Breast epithelium (tissue), 4 donors: ENCODE measurements at regions not wholly inside any gene's neighbourhood (a gene's known extent, or its start where the extent isn't known, plus 50 kb on each side); places are given as distances from the start of the nearest gene placed in this dataset.

ENCODE experiments used
- DNase-seq, 2 donors: peaks; one replicate each; pipeline ENCODE4 v3.0.0-alpha.2; 2019; ENCODE audit warnings: low spot score in 2 of 2
- H3K27ac ChIP-seq, 2 donors: fragments of 200-600 bp; sonication (generic) in 1 of 2; one replicate each; pipeline ENCODE4 v1.5.1; 2016 to 2019; ENCODE audit warnings: mild to moderate bottlenecking in 1 of 2
- H3K27me3 ChIP-seq, 2 donors: fragments of 200-600 bp; sonication (generic) in 1 of 2; one replicate each; pipeline versions ENCODE4 v1.5.1 to v1.6.0; 2017 to 2019; ENCODE audit warnings: control low read depth in 1 of 2, mild to moderate bottlenecking in 1 of 2
- H3K36me3 ChIP-seq: fragments of 200-600 bp; one replicate; pipeline ENCODE4 v1.5.1; 2019
- H3K4me1 ChIP-seq, 2 donors: fragments of 200-600 bp; sonication (generic); one replicate each; pipeline ENCODE4 v1.5.1; 2016 to 2019; ENCODE audit warnings: control low read depth in 1 of 2
- H3K4me3 ChIP-seq, 3 donors: fragments of 200-600 bp; sonication (generic); 1 replicate in 2 of 3; 2 replicates in 1 of 3; pipeline ENCODE4 v1.5.1; 2016 to 2019; ENCODE audit warnings: mild to moderate bottlenecking in 3 of 3, moderate library complexity in 2 of 3
- H3K9me3 ChIP-seq, 2 donors: fragments of 200-600 bp; sonication (generic) in 1 of 2; one replicate each; pipeline ENCODE4 v1.5.1; 2016 to 2019; ENCODE audit warnings: control low read depth in 1 of 2
- POLR2A ChIP-seq: fragments of 450-650 bp; IDR thresholded peaks from one replicate; pipeline ENCODE4 v1.6.1; 2016; ENCODE audit warnings: antibody characterized with exemption, mild to moderate bottlenecking, moderate library complexity
- POLR2AphosphoS5 ChIP-seq, 3 donors: sonication (generic); formaldehyde crosslinking; IDR thresholded peaks; one replicate each; pipeline ENCODE4 v1.6.1; 2017; ENCODE audit warnings: antibody characterized with exemption in 3 of 3
- intact Hi-C: fragments of 100-400 bp; cut with DNase I; formaldehyde crosslinking; loops from one replicate; pipeline ENCODE4 v1.15.1; 2023; ENCODE audit warnings: low total_unique reads
- TF ChIP-seq, protein P1 (sequence below), 3 donors: fragments of 450-650 bp; IDR thresholded peaks; one replicate each; pipeline ENCODE4 v1.5.1; 2016 to 2017; ENCODE audit warnings: antibody characterized with exemption in 3 of 3, mild to moderate bottlenecking in 3 of 3, moderate library complexity in 3 of 3

DNA sequence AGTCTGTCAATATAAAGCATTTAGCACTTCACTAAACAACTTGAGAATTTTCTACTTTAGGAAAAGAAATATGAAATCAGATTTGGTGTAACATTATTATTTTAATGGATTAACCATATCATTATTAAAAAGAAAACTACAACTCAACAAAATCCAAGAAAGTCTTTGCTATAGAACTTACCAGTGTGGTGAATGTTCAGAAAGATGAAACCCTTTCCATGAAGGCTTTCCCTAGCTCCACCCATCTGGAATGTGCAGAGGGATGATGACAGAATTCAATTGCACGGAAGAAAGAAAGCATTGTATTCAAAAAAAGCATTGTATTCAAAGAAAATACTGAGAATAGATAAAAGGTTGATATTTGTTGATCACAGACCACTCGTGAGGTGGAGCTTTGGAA is 328.6 kb upstream of the NUDT12 start:
- intact Hi-C loops, result no loop called here
- Histone ChIP-seq H3K9me3 (no peaks in the 10 kb centered on the region), H3K4me1 (no peaks in the 10 kb centered on the region), H3K36me3 (no peaks in the 10 kb centered on the region), H3K4me3 (no peak overlapping the region), H3K27ac (no peak overlapping the region), H3K27me3 (no peaks in the 10 kb centered on the region)
- no peak for TF ChIP-seq POLR2A
- TF ChIP-seq POLR2AphosphoS5 (IDR thresholded peaks at IDR 0.05), result no peak
- TF ChIP-seq, protein P1, sequence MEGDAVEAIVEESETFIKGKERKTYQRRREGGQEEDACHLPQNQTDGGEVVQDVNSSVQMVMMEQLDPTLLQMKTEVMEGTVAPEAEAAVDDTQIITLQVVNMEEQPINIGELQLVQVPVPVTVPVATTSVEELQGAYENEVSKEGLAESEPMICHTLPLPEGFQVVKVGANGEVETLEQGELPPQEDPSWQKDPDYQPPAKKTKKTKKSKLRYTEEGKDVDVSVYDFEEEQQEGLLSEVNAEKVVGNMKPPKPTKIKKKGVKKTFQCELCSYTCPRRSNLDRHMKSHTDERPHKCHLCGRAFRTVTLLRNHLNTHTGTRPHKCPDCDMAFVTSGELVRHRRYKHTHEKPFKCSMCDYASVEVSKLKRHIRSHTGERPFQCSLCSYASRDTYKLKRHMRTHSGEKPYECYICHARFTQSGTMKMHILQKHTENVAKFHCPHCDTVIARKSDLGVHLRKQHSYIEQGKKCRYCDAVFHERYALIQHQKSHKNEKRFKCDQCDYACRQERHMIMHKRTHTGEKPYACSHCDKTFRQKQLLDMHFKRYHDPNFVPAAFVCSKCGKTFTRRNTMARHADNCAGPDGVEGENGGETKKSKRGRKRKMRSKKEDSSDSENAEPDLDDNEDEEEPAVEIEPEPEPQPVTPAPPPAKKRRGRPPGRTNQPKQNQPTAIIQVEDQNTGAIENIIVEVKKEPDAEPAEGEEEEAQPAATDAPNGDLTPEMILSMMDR (IDR thresholded peaks at IDR 0.05), result no peak
- DNase-seq, result no peak

DNA sequence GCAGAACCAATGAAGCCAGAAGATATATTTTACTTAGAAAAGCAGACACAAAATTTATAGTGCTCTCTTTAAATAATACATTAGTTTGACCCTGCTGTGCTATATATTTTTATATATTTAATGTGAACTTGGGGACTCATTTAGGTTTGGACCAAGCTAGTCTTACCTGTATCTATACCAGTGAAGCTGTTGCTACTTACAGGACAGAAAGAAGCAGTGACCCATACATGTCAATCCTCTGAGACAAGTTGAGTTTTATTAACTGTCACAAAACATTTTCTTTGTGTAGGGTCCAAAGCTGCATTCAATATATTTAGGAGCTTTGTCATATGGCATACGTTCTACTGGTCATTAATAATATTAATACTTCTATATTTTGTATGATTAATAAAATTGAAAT is 327.7 kb upstream of the NUDT12 start:
- no peak overlapping the region for H3K27ac ChIP-seq
- no peak for TF ChIP-seq POLR2A
- TF ChIP-seq, protein P1 (IDR thresholded peaks at IDR 0.05), result no peak
- TF ChIP-seq POLR2AphosphoS5 (IDR thresholded peaks at IDR 0.05), result no peak
- no peaks in the 10 kb centered on the region for H3K4me1 ChIP-seq
- no peak for DNase-seq
- intact Hi-C loops, result no loop called here
- no peak overlapping the region for H3K4me3 ChIP-seq
- no peaks in the 10 kb centered on the region for H3K9me3 ChIP-seq
- H3K36me3 ChIP-seq, result no peaks in the 10 kb centered on the region
- no peaks in the 10 kb centered on the region for H3K27me3 ChIP-seq

DNA sequence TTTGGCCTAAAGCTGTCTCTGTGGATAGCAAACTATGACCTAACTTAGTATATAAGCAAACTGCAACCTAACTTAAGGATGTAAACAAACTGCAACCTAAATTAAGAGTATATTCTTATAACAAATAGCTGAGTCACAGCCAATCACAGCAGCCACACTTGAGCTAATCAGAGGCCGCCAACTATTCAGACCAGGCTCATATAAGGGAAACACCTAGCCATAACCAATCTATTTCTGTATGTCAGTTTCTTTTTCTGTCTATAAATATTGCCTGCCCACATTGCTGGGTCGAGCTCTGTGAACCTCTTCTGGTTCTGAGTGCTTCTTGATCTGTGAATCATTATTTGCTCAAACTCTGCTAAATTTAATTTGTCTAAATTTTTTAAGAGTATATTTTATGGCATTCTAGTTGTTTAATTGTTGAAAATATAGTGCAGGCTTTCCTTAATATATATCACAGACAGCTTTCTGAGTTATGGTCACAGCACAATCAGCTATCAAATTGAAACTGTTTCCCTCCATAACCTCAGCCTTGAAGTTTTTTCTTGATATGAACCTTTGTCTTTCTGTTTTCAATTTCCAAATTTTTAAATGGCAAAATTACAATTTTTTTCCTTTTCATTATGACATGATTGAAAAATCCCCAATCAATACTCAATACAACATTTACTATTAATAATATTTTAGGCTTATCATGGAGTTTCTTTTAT is 327.1 kb upstream of the NUDT12 start:
- no peak overlapping the region for H3K4me3 ChIP-seq
- H3K9me3 ChIP-seq, result no peaks in the 10 kb centered on the region
- no peak for TF ChIP-seq POLR2A
- TF ChIP-seq, protein P1 (IDR thresholded peaks at IDR 0.05), result no peak
- TF ChIP-seq POLR2AphosphoS5 (IDR thresholded peaks at IDR 0.05), result no peak
- intact Hi-C loops, result no loop called here
- H3K27ac ChIP-seq, result no peak overlapping the region
- H3K27me3 ChIP-seq, result no peaks in the 10 kb centered on the region
- H3K4me1 ChIP-seq, result no peaks in the 10 kb centered on the region
- no peak for DNase-seq
- no peaks in the 10 kb centered on the region for H3K36me3 ChIP-seq

DNA sequence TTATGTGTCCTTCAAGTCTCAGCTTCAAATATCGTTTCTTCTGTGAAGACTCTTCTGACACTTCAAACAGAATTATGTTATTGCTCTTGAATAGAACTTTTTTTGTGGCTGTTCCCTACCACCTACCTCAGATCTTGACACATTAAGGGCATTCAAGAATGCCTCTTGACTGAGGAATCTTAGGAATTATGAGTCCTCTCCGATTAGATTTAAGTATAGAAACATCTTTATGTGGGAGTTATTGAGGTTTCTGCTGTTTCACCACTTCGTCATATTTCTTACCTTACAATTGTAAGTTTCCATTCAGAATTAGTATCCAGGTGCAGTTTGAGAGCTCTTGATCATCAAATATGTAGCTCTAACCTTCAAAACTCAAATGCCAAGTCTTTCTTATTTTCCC is 324.2 kb upstream of the NUDT12 start:
- intact Hi-C loops, result no loop called here
- H3K27me3 ChIP-seq, result no peaks in the 10 kb centered on the region
- DNase-seq, result no peak

DNA sequence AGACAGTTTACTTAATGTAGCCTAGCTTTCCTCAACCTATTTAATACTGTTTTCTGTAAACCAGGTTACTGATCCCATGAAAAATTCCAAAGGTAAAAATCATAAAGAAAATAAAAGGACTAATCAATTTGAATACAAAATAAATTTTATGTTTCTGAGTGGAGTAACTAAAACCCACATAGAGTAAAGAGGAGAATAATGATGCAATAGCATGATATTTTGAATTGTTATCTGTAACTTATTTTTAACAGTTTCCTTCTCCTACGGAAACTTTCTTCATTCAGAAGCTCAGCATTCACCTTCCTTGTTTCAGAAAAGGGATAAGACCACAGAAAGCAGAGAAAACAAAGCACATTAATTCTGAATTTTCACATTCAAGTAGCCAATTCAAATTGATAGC is 320.6 kb upstream of the NUDT12 start:
- H3K9me3 ChIP-seq, result no peaks in the 10 kb centered on the region
- H3K4me3 ChIP-seq, result no peak overlapping the region
- TF ChIP-seq POLR2AphosphoS5 (IDR thresholded peaks at IDR 0.05) (no peak), POLR2A (no peak)
- TF ChIP-seq, protein P1 (IDR thresholded peaks at IDR 0.05), result no peak
- H3K4me1 ChIP-seq, result no peaks in the 10 kb centered on the region
- DNase-seq, result no peak
- H3K27me3 ChIP-seq, result no peaks in the 10 kb centered on the region
- no peaks in the 10 kb centered on the region for H3K36me3 ChIP-seq
- no peak overlapping the region for H3K27ac ChIP-seq
- intact Hi-C loops, result no loop called here

More for the DNA sequence above, 324.2 kb upstream of the NUDT12 start:
- no peaks in the 10 kb centered on the region for H3K4me1 ChIP-seq
- H3K4me3 ChIP-seq, result no peak overlapping the region
- H3K27ac ChIP-seq, result no peak overlapping the region
- no peak for TF ChIP-seq POLR2AphosphoS5 (IDR thresholded peaks at IDR 0.05)
- TF ChIP-seq POLR2A, result no peak
- TF ChIP-seq, protein P1 (IDR thresholded peaks at IDR 0.05), result no peak
- no peaks in the 10 kb centered on the region for H3K9me3 ChIP-seq
- no peaks in the 10 kb centered on the region for H3K36me3 ChIP-seq
